Breast epithelium (tissue), 4 donors: ENCODE measurements at regions not wholly inside any gene's neighbourhood (a gene's known extent, or its start where the extent isn't known, plus 50 kb on each side); places are given as distances from the start of the nearest gene placed in this dataset.

Experiments used
- DNase-seq, 2 donors: peaks; one replicate each; pipeline ENCODE4 v3.0.0-alpha.2; 2019; ENCODE audit warnings: low spot score in 2 of 2
- H3K27ac ChIP-seq, 2 donors: fragments of 200-600 bp; sonication (generic) in 1 of 2; one replicate each; pipeline ENCODE4 v1.5.1; 2016 to 2019; ENCODE audit warnings: mild to moderate bottlenecking in 1 of 2
- H3K27me3 ChIP-seq, 2 donors: fragments of 200-600 bp; sonication (generic) in 1 of 2; one replicate each; pipeline versions ENCODE4 v1.5.1 to v1.6.0; 2017 to 2019; ENCODE audit warnings: control low read depth in 1 of 2, mild to moderate bottlenecking in 1 of 2
- H3K36me3 ChIP-seq: fragments of 200-600 bp; one replicate; pipeline ENCODE4 v1.5.1; 2019
- H3K4me1 ChIP-seq, 2 donors: fragments of 200-600 bp; sonication (generic); one replicate each; pipeline ENCODE4 v1.5.1; 2016 to 2019; ENCODE audit warnings: control low read depth in 1 of 2
- H3K4me3 ChIP-seq, 3 donors: fragments of 200-600 bp; sonication (generic); 1 replicate in 2 of 3; 2 replicates in 1 of 3; pipeline ENCODE4 v1.5.1; 2016 to 2019; ENCODE audit warnings: mild to moderate bottlenecking in 3 of 3, moderate library complexity in 2 of 3
- H3K9me3 ChIP-seq, 2 donors: fragments of 200-600 bp; sonication (generic) in 1 of 2; one replicate each; pipeline ENCODE4 v1.5.1; 2016 to 2019; ENCODE audit warnings: control low read depth in 1 of 2
- POLR2A ChIP-seq: fragments of 450-650 bp; IDR thresholded peaks from one replicate; pipeline ENCODE4 v1.6.1; 2016; ENCODE audit warnings: antibody characterized with exemption, mild to moderate bottlenecking, moderate library complexity
- POLR2AphosphoS5 ChIP-seq, 3 donors: sonication (generic); formaldehyde crosslinking; IDR thresholded peaks; one replicate each; pipeline ENCODE4 v1.6.1; 2017; ENCODE audit warnings: antibody characterized with exemption in 3 of 3
- intact Hi-C: fragments of 100-400 bp; cut with DNase I; formaldehyde crosslinking; loops from one replicate; pipeline ENCODE4 v1.15.1; 2023; ENCODE audit warnings: low total_unique reads
- TF ChIP-seq, protein P1 (sequence below), 3 donors: fragments of 450-650 bp; IDR thresholded peaks; one replicate each; pipeline ENCODE4 v1.5.1; 2016 to 2017; ENCODE audit warnings: antibody characterized with exemption in 3 of 3, mild to moderate bottlenecking in 3 of 3, moderate library complexity in 3 of 3

DNA sequence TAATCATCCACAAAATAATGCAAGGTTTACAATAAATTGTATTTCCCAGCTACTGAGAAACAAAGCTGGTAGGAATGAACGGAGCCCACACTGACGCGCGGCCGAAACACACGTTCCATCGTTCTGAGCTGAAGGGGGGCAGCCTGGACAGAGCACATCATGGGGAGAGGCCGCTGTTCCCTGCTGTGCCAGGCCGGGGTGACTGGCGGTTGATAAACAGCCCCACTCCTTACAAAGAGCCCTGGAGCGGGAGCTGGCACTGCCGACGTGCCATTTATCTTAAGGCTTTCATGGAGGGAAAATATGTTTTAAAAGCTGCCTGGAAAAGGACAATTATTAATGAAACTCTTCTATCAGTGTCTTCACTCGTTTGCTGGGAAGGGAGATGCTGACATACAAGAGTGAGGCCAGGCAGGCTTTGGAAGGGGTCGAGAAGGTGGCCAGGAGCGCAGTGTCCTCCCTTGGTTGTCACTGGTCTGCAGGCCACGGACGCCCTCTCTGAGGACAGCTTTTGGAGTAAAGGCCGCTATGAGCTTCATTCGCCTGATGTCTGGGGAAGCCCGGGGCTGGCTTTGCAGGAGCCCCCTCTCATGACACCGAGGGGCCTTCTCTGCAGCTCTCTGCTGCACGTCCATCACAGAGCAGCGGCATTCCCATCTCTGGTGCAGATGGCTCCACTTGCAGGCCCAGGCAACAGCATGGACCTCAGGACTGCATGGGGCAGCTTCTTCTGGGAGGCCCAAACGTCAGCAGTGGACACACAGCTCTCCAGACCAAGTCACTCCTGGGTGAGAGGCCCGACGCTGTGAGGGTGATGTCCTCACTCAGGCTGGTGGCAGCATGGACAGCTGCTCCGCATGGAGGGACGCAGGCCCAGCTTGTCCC lies 355.3 kb upstream of the SFSWAP start:
- Histone ChIP-seq H3K27me3 (peaks cover 0 to 23% of the 10 kb centered on the region in 2 donors), H3K9me3 (peaks cover 0 to 4% of the 10 kb centered on the region in 2 donors), H3K36me3 (no peaks in the 10 kb centered on the region), H3K27ac (no peak overlapping the region), H3K4me3 (no peak overlapping the region), H3K4me1 (no peaks in the 10 kb centered on the region)
- TF ChIP-seq POLR2AphosphoS5 (IDR thresholded peaks at IDR 0.05) = no peak
- no peak for TF ChIP-seq POLR2A
- TF ChIP-seq, protein P1, sequence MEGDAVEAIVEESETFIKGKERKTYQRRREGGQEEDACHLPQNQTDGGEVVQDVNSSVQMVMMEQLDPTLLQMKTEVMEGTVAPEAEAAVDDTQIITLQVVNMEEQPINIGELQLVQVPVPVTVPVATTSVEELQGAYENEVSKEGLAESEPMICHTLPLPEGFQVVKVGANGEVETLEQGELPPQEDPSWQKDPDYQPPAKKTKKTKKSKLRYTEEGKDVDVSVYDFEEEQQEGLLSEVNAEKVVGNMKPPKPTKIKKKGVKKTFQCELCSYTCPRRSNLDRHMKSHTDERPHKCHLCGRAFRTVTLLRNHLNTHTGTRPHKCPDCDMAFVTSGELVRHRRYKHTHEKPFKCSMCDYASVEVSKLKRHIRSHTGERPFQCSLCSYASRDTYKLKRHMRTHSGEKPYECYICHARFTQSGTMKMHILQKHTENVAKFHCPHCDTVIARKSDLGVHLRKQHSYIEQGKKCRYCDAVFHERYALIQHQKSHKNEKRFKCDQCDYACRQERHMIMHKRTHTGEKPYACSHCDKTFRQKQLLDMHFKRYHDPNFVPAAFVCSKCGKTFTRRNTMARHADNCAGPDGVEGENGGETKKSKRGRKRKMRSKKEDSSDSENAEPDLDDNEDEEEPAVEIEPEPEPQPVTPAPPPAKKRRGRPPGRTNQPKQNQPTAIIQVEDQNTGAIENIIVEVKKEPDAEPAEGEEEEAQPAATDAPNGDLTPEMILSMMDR (IDR thresholded peaks at IDR 0.05) = no peak
- intact Hi-C loops = no loop called here
- no peak for DNase-seq

- DNase-seq = no peak
- intact Hi-C loops = no loop called here
- Histone ChIP-seq H3K4me3 (no peak overlapping the region), H3K4me1 (no peaks in the 10 kb centered on the region), H3K36me3 (no peaks in the 10 kb centered on the region), H3K27ac (no peak overlapping the region), H3K27me3 (peaks cover 0 to 14% of the 10 kb centered on the region in 2 donors), H3K9me3 (peaks cover 0 to 4% of the 10 kb centered on the region in 2 donors)
- TF ChIP-seq POLR2AphosphoS5 (IDR thresholded peaks at IDR 0.05) (no peak), POLR2A (no peak)
- TF ChIP-seq, protein P1 (IDR thresholded peaks at IDR 0.05) = no peak
These were observed 354.3 kb upstream of the SFSWAP start for GRCh38 chr12:131356485-131357184.

DNA sequence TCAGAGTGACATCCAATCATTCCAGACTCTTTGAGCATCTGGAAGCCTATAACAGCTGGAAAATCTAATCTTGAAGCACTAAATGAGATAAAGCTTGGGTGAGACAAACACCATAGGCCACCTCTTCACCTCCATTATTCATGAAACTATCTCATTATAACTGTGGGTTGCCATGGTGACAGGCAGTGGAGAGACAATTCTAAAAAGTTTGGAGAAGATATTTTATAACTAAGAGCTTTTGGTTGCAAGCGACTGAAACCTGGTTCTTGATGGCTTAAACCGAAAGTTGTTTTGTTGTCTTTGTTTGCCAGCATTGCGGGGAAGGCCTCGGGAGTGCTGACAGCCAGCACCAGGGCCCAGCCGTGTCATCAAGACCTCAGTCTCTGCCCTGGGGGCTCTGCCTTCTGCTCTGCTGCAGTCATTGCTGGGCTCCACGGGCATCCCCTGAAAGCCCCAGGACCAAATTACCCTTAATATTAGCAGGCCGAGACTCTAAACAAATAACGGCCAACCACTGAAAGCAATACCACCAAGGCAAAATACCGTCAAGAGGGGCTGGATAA lies 353.6 kb upstream of the SFSWAP start:
- intact Hi-C loops = no loop called here
- TF ChIP-seq POLR2AphosphoS5 (IDR thresholded peaks at IDR 0.05) = no peak
- no peak for TF ChIP-seq POLR2A
- TF ChIP-seq, protein P1 (IDR thresholded peaks at IDR 0.05) = no peak

DNA sequence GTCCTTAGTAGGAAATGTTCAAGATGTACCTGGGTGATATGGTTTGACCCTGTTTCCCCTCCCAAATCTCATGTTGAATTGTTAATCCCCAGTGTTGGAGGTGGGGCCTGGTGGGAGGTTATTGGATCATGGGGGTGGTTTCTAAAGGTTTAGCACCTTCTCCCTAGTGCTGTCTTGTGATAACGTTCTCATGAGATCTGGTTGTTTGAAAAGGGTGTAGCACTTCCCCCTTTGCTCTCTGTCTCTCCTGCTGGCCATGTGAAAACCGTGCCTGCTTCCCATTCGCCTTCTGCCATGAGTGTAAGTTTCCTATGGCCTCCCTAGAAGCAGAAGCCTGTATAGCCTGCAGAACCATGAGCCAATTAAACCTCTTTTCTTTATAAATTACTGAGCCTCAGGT lies 353.0 kb upstream of the SFSWAP start:
- peaks cover 0 to 4% of the 10 kb centered on the region in 2 donors for H3K9me3 ChIP-seq
- peaks cover 0 to 14% of the 10 kb centered on the region in 2 donors for H3K27me3 ChIP-seq
- H3K4me1 ChIP-seq = no peaks in the 10 kb centered on the region
- no peak for TF ChIP-seq POLR2AphosphoS5 (IDR thresholded peaks at IDR 0.05)
- TF ChIP-seq, protein P1 (IDR thresholded peaks at IDR 0.05) = no peak
- no peak for TF ChIP-seq POLR2A
- no peaks in the 10 kb centered on the region for H3K36me3 ChIP-seq
- intact Hi-C loops = no loop called here
- no peak overlapping the region for H3K27ac ChIP-seq
- DNase-seq = no peak
- no peak overlapping the region for H3K4me3 ChIP-seq

More for the DNA sequence above, 353.6 kb upstream of the SFSWAP start:
- H3K27ac ChIP-seq = no peak overlapping the region
- peaks cover 0 to 4% of the 10 kb centered on the region in 2 donors for H3K9me3 ChIP-seq
- no peak overlapping the region for H3K4me3 ChIP-seq
- no peak for DNase-seq
- H3K36me3 ChIP-seq = no peaks in the 10 kb centered on the region
- no peaks in the 10 kb centered on the region for H3K4me1 ChIP-seq
- peaks cover 0 to 14% of the 10 kb centered on the region in 2 donors for H3K27me3 ChIP-seq
